ENCODE measurements at regions not wholly inside any gene's neighbourhood (a gene's known extent, or its start where the extent isn't known, plus 50 kb on each side); places are given as distances from the start of the nearest gene placed in this dataset.

- intact Hi-C loops (cut with micrococcal nuclease): no loop called here
- ChIA-PET CTCF (no interaction called here), RAD21 (ENCODE audit: low non-redundant PET in 1 of 2, low total read pairs in 2 of 2, uncharacterized antibody in 2 of 2, unreplicated experiment in 2 of 2) (no interaction called here), POLR2A (no interaction called here)
- Histone ChIP-seq H3K9ac (ENCODE audit: low read length) (no peak overlapping the region), H3K79me2 (ENCODE audit: insufficient read depth, low read length) (no peaks in the 10 kb centered on the region), H3K36me3 (ENCODE audit: control insufficient read depth in 1 of 2, insufficient read depth in 2 of 2, low read length in 2 of 2) (no peaks in the 10 kb centered on the region), H3K27me3 (ENCODE audit: insufficient read depth, low read length) (peaks cover 21% of the 10 kb centered on the region), H4K20me1 (ENCODE audit: insufficient read depth) (no peaks in the 10 kb centered on the region), H3K4me1 (ENCODE audit: control insufficient read depth in 1 of 2, insufficient read depth in 2 of 2, low read length in 2 of 2) (no peaks in the 10 kb centered on the region; a peak in 1 of 4 replicates), H3K4me3 (replicated peaks in 1 of 2; ENCODE audit: low read depth in 1 of 2, low read length in 2 of 2) (no peak overlapping the region), H2AFZ (ENCODE audit: low read depth, low read length, poor library complexity, severe bottlenecking) (no peak overlapping the region), H3K9me3 (ENCODE audit: control insufficient read depth in 1 of 2, insufficient read depth in 1 of 2, low read depth in 1 of 2, low read length in 2 of 2) (no peaks in the 10 kb centered on the region), H3K27ac (ENCODE audit: low read depth, low read length) (no peak overlapping the region), H3K9me2 (ENCODE audit: insufficient read depth) (no peaks in the 10 kb centered on the region), H3K4me2 (ENCODE audit: low read length) (no peak overlapping the region)
- ATAC-seq (no peak), DNase-seq (ENCODE audit: low read depth, low spot score) (no peak)
- BruUV-seq (replicated peaks): no TSS peak
- TF ChIP-seq ZBTB33 (IDR thresholded peaks at IDR 0.05; ENCODE audit: extremely low read depth, insufficient replicate concordance, low read length): no peak
- TF ChIP-seq RAD21 (IDR thresholded peaks at IDR 0.05; ENCODE audit: low read depth): no peak
- no peak for TF ChIP-seq CEBPB (IDR thresholded peaks at IDR 0.05; ENCODE audit: low read depth)
- no peak for TF ChIP-seq SP1 (IDR thresholded peaks at IDR 0.05; ENCODE audit: low read depth)
- TF ChIP-seq POLR2A (IDR thresholded peaks at IDR 0.05; ENCODE audit: borderline replicate concordance, extremely low read depth, insufficient read depth, insufficient read length): no peak
- TF ChIP-seq ELF1 (IDR thresholded peaks at IDR 0.05; ENCODE audit: borderline replicate concordance, low read depth): no peak
- TF ChIP-seq POLR2AphosphoS5 (IDR thresholded peaks at IDR 0.05; ENCODE audit: low read depth, low read length): no peak
- no peak for TF ChIP-seq SIN3A (IDR thresholded peaks at IDR 0.05; ENCODE audit: low read depth)
- TF ChIP-seq EGR1 (IDR thresholded peaks at IDR 0.05; ENCODE audit: low read depth): no peak
- no peak for TF ChIP-seq ATF3 (IDR thresholded peaks at IDR 0.05)
- no peak for TF ChIP-seq CTCF (IDR thresholded peaks at IDR 0.05 in 2 of 3, conservative IDR thresholded peaks at IDR 0.05 in 1 of 3; ENCODE audit: borderline replicate concordance in 1 of 3, insufficient read depth in 1 of 3, low read depth in 2 of 3, low read length in 2 of 3)
- TF ChIP-seq TCF7L2 (IDR thresholded peaks at IDR 0.05; ENCODE audit: borderline replicate concordance, extremely low read depth, insufficient read depth, insufficient read length): no peak
- TF ChIP-seq CBX3 (IDR thresholded peaks at IDR 0.05; ENCODE audit: low read depth): no peak
- TF ChIP-seq ZFX (IDR thresholded peaks at IDR 0.05): no peak
- TF ChIP-seq ZNF274 (IDR thresholded peaks at IDR 0.05; ENCODE audit: low read depth, low read length): no peak
Measured at GRCh38 chr20:57794036-57794435, 84.2 kb upstream of the PMEPA1 start.

Measured in HCT116 (cell line).